Endothelial cell of umbilical vein (primary cell): ENCODE measurements at regions not wholly inside any gene's neighbourhood (a gene's known extent, or its start where the extent isn't known, plus 50 kb on each side); places are given as distances from the start of the nearest gene placed in this dataset.

Source experiments
- EZH2 ChIP-seq: IDR thresholded peaks from 2 replicates; pipeline ENCODE4 v1.6.1; 2012; ENCODE audit warnings: borderline replicate concordance, low read depth, mild to moderate bottlenecking, moderate library complexity, low read length, inconsistent platforms; ENCODE audit not compliant: severe bottlenecking
- POLR2A ChIP-seq: IDR thresholded peaks from 2 replicates; pipeline ENCODE4 v1.6.1; 2012; ENCODE audit warnings: low read depth, mild to moderate bottlenecking, control low read depth, low read length
- POLR2AphosphoS5 ChIP-seq: IDR thresholded peaks from 2 replicates; pipeline ENCODE4 v1.6.1; 2012; ENCODE audit warnings: low read depth, mild to moderate bottlenecking, control low read depth, low read length, moderate library complexity; ENCODE audit not compliant: insufficient read depth
- TF ChIP-seq, protein P1 (sequence below), 2 donors: IDR thresholded peaks; 1 replicate in 1 of 2; 2 replicates in 1 of 2; pipeline ENCODE4 v1.5.1; 2011; ENCODE audit warnings: low read length in 2 of 2, mild to moderate bottlenecking in 2 of 2, moderate library complexity in 2 of 2, control low read depth in 1 of 2, inconsistent platforms in 1 of 2, low read depth in 1 of 2; ENCODE audit not compliant: insufficient read depth in 1 of 2; ENCODE audit errors: extremely low read depth in 1 of 2
- TF ChIP-seq, protein P2 (sequence below): IDR thresholded peaks from 2 replicates; pipeline ENCODE4 v1.6.1; 2011; ENCODE audit not compliant: insufficient read depth, insufficient read length

DNA sequence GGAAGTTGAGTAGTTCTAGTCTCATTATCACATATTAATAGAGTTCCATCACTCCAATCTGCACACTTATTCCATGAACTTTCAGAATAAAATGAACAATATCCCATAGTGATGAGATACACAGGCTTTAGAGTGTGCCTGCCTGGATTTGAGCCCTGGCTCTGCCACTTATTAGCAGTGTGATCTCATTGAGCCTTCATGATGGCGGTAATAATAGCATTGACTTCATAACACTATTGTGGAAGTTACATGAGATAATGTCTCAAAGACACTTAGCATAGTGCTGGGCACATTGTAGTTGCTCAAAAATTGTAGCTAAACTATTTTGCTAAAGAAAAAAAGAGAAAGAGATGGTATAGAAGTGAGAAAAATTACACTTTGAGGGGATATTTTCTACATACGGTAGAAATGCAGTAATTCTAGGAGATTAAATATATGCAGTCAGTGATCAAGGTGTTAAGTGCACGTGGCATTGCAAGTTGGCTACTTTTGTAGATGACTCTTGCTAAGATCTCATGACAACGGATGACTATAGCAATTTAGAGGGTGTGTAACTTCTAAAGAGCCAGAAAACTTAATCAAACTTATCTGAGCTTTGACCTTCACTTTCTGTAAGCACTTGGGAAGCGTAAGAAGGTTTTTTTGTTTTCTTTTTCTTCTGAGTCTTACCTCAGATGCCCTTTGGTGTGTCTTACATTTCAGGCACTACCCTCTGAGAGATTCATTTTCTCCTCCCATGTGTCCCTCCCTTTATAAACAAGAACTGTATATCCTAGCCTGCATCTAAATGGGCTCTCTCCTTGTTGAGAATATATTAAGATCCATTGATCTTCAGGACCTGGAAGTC, 380.6 kb upstream of the NR3C2 start:
- TF ChIP-seq, protein P1, sequence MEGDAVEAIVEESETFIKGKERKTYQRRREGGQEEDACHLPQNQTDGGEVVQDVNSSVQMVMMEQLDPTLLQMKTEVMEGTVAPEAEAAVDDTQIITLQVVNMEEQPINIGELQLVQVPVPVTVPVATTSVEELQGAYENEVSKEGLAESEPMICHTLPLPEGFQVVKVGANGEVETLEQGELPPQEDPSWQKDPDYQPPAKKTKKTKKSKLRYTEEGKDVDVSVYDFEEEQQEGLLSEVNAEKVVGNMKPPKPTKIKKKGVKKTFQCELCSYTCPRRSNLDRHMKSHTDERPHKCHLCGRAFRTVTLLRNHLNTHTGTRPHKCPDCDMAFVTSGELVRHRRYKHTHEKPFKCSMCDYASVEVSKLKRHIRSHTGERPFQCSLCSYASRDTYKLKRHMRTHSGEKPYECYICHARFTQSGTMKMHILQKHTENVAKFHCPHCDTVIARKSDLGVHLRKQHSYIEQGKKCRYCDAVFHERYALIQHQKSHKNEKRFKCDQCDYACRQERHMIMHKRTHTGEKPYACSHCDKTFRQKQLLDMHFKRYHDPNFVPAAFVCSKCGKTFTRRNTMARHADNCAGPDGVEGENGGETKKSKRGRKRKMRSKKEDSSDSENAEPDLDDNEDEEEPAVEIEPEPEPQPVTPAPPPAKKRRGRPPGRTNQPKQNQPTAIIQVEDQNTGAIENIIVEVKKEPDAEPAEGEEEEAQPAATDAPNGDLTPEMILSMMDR (IDR thresholded peaks at IDR 0.05; ENCODE audit: extremely low read depth in 1 of 2, insufficient read depth in 1 of 2, low read depth in 1 of 2, low read length in 2 of 2): no peak
- TF ChIP-seq EZH2 (no peak), POLR2A (no peak), POLR2AphosphoS5 (no peak)
- TF ChIP-seq, protein P2, sequence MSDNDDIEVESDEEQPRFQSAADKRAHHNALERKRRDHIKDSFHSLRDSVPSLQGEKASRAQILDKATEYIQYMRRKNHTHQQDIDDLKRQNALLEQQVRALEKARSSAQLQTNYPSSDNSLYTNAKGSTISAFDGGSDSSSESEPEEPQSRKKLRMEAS: no peak
